ENCODE measurements at regions not wholly inside any gene's neighbourhood (a gene's known extent, or its start where the extent isn't known, plus 50 kb on each side); places are given as distances from the start of the nearest gene placed in this dataset.

DNA sequence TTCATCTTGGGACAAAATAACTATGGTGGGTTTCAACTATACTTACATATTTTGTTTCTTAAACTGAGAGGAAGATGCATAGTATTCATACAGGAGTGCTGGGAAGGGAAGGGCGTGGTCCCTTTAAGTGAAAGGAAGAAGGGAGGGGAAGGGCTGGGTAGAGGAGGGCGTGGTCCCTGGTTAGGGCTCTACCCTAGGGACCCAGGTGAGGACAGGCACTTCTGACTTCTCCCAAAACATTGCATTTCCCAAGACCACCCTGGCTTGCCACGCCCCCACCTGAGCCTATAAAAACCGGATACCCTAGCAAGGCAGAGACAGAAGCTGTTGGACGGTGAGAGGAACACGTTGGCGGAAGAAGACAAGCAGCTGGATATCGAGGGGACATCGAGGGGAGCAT, 157.6 kb upstream of the PLXNA4 start:
- DNase-seq (ENCODE audit: low read depth), result no peak

DNA sequence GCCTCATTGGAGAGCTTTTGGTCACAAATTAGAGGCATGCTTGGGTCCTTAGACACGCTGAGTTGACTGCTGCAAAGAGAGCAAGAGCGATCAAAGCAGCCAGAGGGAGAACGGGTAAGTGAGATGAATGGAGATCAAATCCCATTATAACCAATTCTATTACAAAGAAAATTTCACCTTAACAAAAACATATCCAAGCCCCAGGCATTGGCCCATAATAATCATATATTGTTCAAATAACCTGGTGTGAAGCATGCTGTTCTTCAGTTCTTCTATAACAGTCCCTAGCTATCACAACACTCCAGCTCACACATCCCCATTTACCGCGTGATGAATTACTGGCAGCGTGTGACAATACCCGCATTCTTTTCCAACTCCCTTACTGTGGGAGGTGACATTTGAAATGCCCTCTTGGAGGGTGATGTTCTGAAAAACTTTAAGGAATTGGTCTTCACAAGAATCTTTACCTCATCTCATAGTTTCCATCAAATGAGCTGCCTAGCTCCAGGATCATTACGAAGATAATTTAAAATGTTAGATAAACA, 156.1 kb upstream of the PLXNA4 start:
- DNase-seq (ENCODE audit: low read depth), result no peak

DNA sequence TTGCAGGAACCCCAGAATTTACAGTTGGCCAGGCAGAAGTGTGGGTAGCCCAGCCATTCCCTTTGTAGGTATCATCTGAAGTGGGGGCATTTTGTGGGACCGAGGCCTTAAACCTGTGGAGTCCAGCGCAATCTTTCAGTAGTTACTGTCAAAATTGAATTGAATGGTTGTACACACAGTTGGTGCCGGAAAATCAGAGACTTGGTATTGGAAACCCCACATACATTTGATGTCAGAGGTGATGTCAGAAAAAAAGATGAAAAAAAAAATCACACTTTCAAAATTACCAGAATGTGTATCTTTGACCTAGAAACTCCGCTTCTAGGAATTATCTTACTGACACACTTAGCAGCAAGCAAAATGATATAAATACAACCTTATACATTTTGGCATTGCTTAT, 153.8 kb upstream of the PLXNA4 start:
- DNase-seq (ENCODE audit: low read depth), result no peak

- DNase-seq (ENCODE audit: low read depth), result no peak
Measured at GRCh38 chr7:132723506-132724081, 147.3 kb upstream of the PLXNA4 start.

- DNase-seq (ENCODE audit: low read depth), result no peak
Measured at GRCh38 chr7:132720835-132721234, 144.6 kb upstream of the PLXNA4 start.

DNA sequence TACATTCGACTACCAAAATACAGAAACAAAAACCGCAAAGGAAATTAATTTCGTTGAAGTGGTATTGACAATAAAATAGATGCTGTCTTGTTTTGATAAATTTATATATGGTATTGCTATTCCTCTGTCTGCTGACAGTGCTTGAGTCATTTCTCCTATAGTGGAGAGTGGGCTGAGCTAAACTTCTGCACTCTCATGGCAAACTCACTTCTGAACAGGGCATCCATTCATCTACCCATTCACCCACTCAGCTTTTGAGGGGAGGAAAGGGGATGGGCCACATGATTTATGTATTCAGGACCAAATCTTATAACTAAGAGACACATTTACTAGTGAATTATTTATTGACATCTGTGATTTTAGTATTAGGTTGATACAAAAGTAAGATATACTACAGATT, 137.6 kb upstream of the PLXNA4 start:
- DNase-seq (ENCODE audit: low read depth), result no peak

GRCh38 chr7:132709971-132710567, 133.8 kb upstream of the PLXNA4 start:
- DNase-seq (ENCODE audit: low read depth), result peak; percentile 46

GRCh38 chr7:132708470-132708869, 132.2 kb upstream of the PLXNA4 start:
- DNase-seq (ENCODE audit: low read depth), result no peak

DNA sequence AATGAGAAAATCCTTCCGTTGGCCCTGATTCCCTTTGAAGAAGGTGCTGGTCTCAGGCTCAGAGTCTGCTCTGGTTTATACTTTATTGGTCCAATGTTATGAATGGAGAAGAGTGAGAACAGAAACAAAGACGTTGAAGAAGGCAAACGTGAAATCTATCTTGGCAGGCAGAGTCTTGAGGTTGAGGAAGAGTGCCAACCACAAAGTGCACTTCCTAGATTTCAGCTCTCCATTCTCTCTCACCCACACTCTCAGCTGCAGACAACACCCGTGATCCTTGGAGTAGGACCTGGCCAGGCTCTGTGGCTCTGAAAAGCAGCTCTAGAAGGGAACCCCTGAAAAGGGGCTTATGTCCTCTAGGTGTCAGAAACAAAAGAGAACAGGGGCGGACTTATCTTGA, 128.9 kb upstream of the PLXNA4 start:
- DNase-seq (ENCODE audit: low read depth), result no peak

DNA sequence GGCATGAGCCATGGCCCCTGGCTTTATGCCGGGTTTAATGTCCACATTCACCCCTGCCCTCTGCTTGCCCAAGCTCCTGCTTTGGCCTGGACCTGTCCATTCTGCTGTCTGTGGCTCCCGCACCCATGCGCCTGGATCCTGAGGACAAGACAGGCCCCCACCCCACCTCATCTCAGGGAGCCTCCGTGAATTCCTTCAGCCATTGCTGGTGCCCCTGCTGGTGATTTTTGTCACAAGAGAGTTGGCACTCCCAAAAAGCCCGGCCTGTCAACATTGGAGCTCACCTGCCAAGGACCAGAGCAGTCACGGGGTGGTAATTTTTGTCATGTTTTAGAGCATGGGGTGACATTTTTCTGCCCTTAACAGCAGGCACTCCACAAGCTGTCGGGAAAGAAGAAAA, 127.5 kb upstream of the PLXNA4 start:
- DNase-seq (ENCODE audit: low read depth), result no peak

- DNase-seq (ENCODE audit: low read depth), result no peak
Measured at GRCh38 chr7:132697003-132697402, 120.7 kb upstream of the PLXNA4 start.

DNA sequence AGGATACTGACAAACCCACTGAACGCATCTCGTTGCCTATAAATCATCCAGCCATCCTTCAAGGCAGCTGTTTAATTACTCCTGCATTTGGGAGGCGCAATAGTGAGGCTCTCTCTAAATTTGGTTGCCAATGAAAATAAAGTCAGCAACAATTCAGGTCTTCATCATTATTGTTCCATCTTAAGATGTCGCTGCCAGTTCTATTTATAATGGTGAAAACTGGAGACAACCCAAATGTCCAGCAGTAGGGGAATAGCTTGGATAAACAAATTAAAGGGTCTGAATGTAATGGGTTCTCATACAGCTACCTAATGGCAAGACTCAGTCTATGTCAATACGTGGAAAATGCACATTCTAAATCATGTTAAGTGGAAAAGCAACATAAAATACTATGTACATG, 120.1 kb upstream of the PLXNA4 start:
- no peak for DNase-seq (ENCODE audit: low read depth)

- DNase-seq (ENCODE audit: low read depth), result no peak
Measured at GRCh38 chr7:132691201-132691600, 114.9 kb upstream of the PLXNA4 start.

GRCh38 chr7:132690174-132690573, 113.9 kb upstream of the PLXNA4 start:
- DNase-seq (ENCODE audit: low read depth), result no peak

DNA sequence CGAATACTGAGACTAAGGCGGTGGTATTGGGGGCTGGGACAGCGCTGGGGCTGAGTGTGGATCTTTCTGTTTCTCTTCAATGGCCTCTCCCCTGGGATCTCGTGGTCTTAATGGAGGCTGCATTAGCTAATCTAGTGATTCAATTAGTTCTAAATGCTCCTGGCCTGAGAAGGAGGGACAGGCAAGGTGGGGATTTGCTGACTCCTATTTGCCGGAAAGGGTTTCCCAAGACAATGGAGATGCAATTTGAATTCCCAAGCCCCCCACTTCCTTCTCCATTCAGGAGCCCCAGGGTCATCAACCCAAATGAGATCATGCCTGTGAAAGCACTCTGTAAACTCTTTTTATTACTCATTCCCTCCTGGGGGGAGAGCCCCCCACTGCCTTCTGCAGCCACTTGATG, 111.7 kb upstream of the PLXNA4 start:
- DNase-seq (ENCODE audit: low read depth), result no peak

DNA sequence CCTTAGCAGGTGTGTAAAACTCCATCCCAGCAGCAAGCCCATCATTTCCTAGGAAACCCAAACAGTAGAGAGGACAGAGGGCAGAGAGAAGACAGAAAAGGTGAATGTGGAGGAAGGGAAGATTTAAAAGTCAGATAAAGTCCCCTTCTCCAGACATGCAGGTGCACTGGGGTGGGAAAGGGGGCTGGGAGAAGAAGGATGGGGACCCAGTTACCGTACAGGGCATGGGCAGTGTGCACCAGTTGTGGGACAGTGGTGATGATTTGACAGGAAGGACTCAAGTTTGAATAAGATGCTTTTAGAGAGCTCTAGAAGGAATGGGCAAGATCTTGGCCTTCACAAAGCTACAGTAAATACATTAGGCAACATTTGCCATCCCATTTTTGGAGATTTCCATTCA, 110.7 kb upstream of the PLXNA4 start:
- DNase-seq (ENCODE audit: low read depth), result no peak

GRCh38 chr7:132685277-132685676, 109.0 kb upstream of the PLXNA4 start:
- no peak for DNase-seq (ENCODE audit: low read depth)

GRCh38 chr7:132683896-132684690, 107.8 kb upstream of the PLXNA4 start:
- DNase-seq (ENCODE audit: low read depth), result no peak

DNA sequence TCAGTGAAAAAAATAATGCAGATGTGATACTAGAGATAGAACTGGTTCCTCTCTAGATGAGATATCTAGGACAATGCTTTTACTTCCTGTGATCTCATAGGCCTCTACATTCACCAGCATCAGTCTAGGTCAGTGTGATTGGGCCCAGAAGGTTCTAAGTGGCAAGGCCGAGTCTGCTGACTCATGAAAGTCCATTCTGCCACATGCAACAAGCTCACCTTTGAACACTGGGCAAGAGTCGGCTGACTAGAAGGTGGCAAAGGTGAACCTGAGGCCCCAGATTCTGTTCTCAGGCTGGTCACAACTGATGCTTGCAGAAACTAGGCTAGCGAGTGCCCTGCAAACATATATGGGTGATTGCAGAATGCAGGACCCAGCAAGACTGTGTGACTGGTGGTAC, 105.7 kb upstream of the PLXNA4 start:
- no peak for DNase-seq (ENCODE audit: low read depth)

DNA sequence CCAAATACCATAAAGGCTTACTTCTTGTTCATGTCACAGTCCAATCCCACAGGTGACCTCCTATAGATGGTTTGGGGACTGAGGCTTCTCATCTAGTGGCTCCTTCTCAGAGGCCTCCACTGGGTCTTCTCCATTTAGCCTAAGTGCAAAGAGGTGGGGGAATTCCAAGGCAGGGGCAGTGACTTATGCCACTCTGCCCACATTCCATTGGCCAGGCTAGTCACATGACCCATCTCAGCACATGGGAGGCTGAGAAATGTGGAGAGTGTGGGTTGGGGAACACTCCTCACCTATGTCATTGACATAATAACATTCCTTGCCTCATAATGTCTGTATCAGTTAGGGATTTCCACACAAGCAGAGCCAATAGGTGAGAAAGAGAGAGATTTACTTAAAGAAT, 104.3 kb upstream of the PLXNA4 start:
- no peak for DNase-seq (ENCODE audit: low read depth)

DNA sequence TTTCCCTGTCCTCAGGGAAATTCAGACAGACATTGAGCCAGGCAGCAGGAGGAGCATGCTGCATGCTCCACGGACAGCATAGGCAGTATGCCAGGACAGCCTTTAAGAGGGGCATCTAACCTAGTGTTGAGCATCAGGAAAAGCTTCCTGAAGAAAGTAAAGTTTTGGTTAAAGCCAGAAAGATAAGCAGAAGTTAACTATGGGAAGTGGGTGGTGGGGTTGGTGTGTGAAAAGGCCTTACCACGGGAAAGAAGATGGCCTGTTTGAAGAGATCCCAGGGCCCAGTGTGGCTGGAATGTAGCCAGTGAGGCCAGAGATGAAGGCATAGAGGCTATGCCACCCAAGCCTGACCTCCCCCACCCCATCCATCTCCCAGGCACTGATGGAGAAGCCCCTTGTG, 102.4 kb upstream of the PLXNA4 start:
- no peak for DNase-seq (ENCODE audit: low read depth)

DNA sequence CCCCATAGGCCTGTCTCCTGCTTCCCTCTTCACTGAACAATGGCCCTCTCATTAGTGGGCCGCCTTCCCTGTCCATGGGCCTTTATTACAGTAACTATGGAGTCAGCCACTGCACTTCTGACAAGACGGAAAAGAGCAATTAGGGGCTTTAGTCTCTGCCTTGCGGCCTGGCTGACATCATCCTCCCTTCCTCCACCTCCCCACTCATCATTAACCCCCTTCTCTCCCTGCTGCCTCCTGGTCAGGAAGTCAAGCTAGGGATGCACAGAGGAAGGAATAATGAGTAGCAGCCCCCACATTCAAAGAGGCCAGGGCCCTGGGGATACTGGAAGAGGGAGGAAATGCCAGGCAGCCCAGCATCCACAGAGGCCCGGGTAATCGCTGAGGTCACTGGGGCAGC, 101.6 kb upstream of the PLXNA4 start:
- no peak for DNase-seq (ENCODE audit: low read depth)

DNA sequence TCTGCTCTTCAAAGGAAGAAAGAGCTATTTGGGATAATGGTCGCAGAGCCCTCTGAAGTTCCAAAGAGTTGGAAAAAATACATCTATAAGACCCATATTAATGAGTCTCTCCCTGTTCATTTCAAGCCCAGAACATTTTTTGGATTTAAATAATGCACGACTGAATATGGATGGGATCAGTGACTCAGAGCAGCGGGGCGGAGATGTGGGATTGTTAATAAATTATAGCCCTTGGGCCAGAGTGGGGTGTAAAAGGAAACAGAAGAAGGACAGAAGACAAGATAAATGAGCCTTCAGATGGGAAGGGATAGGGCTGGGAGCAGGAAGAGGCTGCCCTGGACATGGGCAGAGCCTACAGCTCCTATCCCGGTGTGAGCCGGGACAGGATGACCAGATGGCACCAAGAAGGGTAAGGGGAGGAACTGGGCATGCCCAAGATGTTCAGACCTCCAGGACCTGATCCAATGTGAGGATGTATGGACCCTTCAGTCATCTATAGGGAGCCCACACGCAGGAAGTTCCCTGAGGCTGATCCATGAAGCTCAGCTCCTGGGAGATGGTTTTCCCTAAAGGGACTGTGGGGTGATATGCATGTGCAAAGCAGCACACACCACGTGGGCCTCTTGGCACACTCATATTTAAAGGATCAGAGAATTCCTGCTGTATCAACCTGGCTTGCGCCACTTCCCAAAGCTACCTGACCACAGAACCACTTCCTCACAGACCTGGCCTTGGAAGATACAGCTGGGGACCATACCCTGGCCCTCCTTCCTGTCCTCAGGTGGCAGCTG, 96.1 kb upstream of the PLXNA4 start:
- DNase-seq (ENCODE audit: low read depth), result no peak
